ENCODE measurements at regions not wholly inside any gene's neighbourhood (a gene's known extent, or its start where the extent isn't known, plus 50 kb on each side); places are given as distances from the start of the nearest gene placed in this dataset.

- peak; percentile 90 for DNase-seq (ENCODE audit: low read depth)
These were observed 159.8 kb upstream of the CHRNA7 start, which contains the start of gene OTUD7A for GRCh38 chr15:31870328-31871165. Gene OTUD7A, minus strand, starts transcription at chr15:31870673.

GRCh38 chr15:31871166-31871886, 159.0 kb upstream of the CHRNA7 start:
- DNase-seq (ENCODE audit: low read depth): peak; percentile 19

- DNase-seq (ENCODE audit: low read depth): no peak
These were observed 158.4 kb upstream of the CHRNA7 start for GRCh38 chr15:31871887-31872281.

GRCh38 chr15:31887246-31887645, 143.1 kb upstream of the CHRNA7 start:
- DNase-seq (ENCODE audit: low read depth): peak; percentile 54

GRCh38 chr15:31892513-31892912, 137.8 kb upstream of the CHRNA7 start:
- no peak for DNase-seq (ENCODE audit: low read depth)

GRCh38 chr15:31893780-31894179, 136.5 kb upstream of the CHRNA7 start:
- no peak for DNase-seq (ENCODE audit: low read depth)

GRCh38 chr15:31897746-31898145, 132.6 kb upstream of the CHRNA7 start:
- no peak for DNase-seq (ENCODE audit: low read depth)

- DNase-seq (ENCODE audit: low read depth): no peak
These were observed 128.8 kb upstream of the CHRNA7 start for GRCh38 chr15:31901501-31901900.

GRCh38 chr15:31905054-31905453, 125.3 kb upstream of the CHRNA7 start:
- peak; percentile 51 for DNase-seq (ENCODE audit: low read depth)

GRCh38 chr15:31925541-31925940, 104.8 kb upstream of the CHRNA7 start:
- no peak for DNase-seq (ENCODE audit: low read depth)

GRCh38 chr15:31930967-31931366, 99.3 kb upstream of the CHRNA7 start:
- peak; percentile 82 for DNase-seq (ENCODE audit: low read depth)

- DNase-seq (ENCODE audit: low read depth): peak; percentile 58
These were observed 97.7 kb upstream of the CHRNA7 start for GRCh38 chr15:31932576-31932975.

GRCh38 chr15:31934821-31935220, 95.5 kb upstream of the CHRNA7 start:
- DNase-seq (ENCODE audit: low read depth): peak; percentile 81

GRCh38 chr15:31953478-31953877, 76.8 kb upstream of the CHRNA7 start:
- DNase-seq (ENCODE audit: low read depth): no peak

GRCh38 chr15:31954374-31955172, 75.7 kb upstream of the CHRNA7 start:
- DNase-seq (ENCODE audit: low read depth): no peak

- DNase-seq (ENCODE audit: low read depth): no peak
These were observed 74.6 kb upstream of the CHRNA7 start for GRCh38 chr15:31955734-31956133.

- DNase-seq (ENCODE audit: low read depth): no peak
These were observed 72.7 kb upstream of the CHRNA7 start for GRCh38 chr15:31957581-31957980.

- no peak for DNase-seq (ENCODE audit: low read depth)
These were observed 65.6 kb upstream of the CHRNA7 start for GRCh38 chr15:31964586-31965307.

GRCh38 chr15:31970007-31970406, 60.3 kb upstream of the CHRNA7 start:
- DNase-seq (ENCODE audit: low read depth): no peak

GRCh38 chr15:31973197-31973596, 57.1 kb upstream of the CHRNA7 start:
- DNase-seq (ENCODE audit: low read depth): no peak

- no peak for DNase-seq (ENCODE audit: low read depth)
These were observed 56.0 kb upstream of the CHRNA7 start for GRCh38 chr15:31974154-31974794.

Data from Daoy (cell line).